ENCODE measurements at regions not wholly inside any gene's neighbourhood (a gene's known extent, or its start where the extent isn't known, plus 50 kb on each side); places are given as distances from the start of the nearest gene placed in this dataset.

DNA sequence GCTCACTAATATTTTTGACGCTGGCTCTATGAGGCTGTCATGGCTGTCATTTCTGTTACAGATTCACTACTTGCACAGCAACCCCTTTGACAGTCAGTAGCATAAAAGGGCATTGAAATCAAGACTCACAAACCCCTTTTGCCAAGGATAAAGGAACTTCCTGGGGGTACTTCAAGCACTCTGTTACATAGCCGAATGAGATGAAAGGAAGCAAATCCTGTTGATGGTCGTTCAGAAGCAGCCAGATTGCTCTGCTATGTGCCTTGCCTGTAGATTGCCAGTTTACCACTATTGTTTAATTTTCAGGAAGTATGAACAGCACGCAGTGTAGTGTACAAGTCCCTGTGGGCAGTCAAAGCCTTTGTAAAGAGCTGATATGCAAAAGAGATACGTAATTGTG, 296.2 kb downstream of the LRRIQ3 start:
- TF ChIP-seq, protein P1, sequence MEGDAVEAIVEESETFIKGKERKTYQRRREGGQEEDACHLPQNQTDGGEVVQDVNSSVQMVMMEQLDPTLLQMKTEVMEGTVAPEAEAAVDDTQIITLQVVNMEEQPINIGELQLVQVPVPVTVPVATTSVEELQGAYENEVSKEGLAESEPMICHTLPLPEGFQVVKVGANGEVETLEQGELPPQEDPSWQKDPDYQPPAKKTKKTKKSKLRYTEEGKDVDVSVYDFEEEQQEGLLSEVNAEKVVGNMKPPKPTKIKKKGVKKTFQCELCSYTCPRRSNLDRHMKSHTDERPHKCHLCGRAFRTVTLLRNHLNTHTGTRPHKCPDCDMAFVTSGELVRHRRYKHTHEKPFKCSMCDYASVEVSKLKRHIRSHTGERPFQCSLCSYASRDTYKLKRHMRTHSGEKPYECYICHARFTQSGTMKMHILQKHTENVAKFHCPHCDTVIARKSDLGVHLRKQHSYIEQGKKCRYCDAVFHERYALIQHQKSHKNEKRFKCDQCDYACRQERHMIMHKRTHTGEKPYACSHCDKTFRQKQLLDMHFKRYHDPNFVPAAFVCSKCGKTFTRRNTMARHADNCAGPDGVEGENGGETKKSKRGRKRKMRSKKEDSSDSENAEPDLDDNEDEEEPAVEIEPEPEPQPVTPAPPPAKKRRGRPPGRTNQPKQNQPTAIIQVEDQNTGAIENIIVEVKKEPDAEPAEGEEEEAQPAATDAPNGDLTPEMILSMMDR (IDR thresholded peaks at IDR 0.05), result no peak
- TF ChIP-seq MYC (IDR thresholded peaks at IDR 0.05; ENCODE audit: borderline replicate concordance, low read length) (no peak), JUNB (IDR thresholded peaks at IDR 0.05) (no peak), JUN (IDR thresholded peaks at IDR 0.05) (no peak), KDM1A (IDR thresholded peaks at IDR 0.05; ENCODE audit: low read depth) (no peak), HMGXB4 (CRISPR knock-in tag; IDR thresholded peaks at IDR 0.05; ENCODE audit: borderline replicate concordance) (no peak), E2F6 (IDR thresholded peaks at IDR 0.05; ENCODE audit: borderline replicate concordance, low read depth) (no peak), REST (IDR thresholded peaks at IDR 0.05) (no peak), POLR2A (IDR thresholded peaks at IDR 0.05; ENCODE audit: low read length) (no peak), CBX2 (IDR thresholded peaks at IDR 0.05; ENCODE audit: borderline replicate concordance, low read depth) (no peak), ZFP36 (IDR thresholded peaks at IDR 0.05; ENCODE audit: borderline replicate concordance, partially characterized antibody) (no peak), RAD21 (conservative IDR thresholded peaks at IDR 0.05 in 1 of 2, IDR thresholded peaks at IDR 0.05 in 1 of 2) (no peak), MAZ (IDR thresholded peaks at IDR 0.05; ENCODE audit: borderline replicate concordance, low read depth, low read length) (no peak)
